ENCODE measurements at regions not wholly inside any gene's neighbourhood (a gene's known extent, or its start where the extent isn't known, plus 50 kb on each side); places are given as distances from the start of the nearest gene placed in this dataset.

DNA sequence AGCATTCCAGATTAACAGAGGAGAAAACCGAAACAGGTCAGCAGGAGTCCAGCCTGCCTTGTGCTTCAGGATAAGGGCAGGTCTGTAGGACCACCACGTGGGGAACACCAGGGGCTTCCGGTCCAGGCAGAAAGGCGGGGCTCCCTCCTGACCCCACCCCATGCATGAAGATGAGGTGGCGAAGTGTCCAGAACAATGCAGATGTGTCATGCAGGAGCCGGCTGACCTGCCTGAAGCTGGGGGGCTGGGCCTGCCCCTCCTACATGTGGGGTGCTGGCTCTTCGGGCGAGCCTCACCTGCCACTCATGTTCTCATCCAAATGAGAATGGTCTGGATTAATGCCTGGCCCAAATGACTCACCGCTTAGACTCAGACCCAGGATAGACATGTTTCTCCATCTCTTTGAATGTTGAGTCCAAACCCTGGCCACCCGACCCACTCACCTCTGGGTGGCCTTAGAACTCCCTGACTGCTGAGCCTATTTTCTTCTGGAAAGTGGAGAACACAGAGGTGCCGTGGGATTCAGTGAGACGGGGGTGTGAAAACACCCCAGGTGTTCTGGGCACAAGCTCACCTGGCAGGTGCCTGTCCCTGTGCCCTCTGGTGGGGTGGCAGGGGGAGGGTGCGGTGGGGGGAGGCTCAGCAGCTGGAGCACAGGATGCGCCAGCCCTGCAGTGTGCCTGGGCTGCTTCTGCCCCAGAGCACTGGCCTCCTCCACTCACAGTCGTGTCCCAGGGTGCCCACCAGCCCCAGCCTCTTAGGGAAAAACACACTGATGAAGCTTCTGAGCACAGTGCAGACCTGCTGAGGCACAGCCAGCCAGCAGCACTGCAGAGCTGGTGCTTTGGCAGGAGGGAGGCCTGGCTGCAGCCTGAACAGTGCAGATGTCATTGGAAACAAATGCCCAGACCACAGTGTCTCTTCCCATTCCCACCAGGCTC, 55.2 kb upstream of the GDF10 start:
- Mint-ChIP-seq H3K4me3 (no peak overlapping the region), H3K9me3 (no peaks in the 10 kb centered on the region), H3K36me3 (no peaks in the 10 kb centered on the region), H3K4me1 (peaks cover 14% of the 10 kb centered on the region), H3K27me3 (ENCODE audit: low read depth in 3 of 3) (peaks cover 2 to 7% (median 6%) of the 10 kb centered on the region in 3 donors), H3K27ac (no peak overlapping the region)
- no peak overlapping the region for H3K27ac ChIP-seq (ENCODE audit: low read depth in 1 of 2, low read length in 2 of 2)
- intact Hi-C loops (cut with micrococcal nuclease): no loop called here
- no peak overlapping the region for H3K9ac ChIP-seq (ENCODE audit: insufficient read depth, low read length, poor library complexity, severe bottlenecking)
- H3K4me1 ChIP-seq (ENCODE audit: control insufficient read depth in 1 of 2, insufficient read depth in 2 of 2, low read length in 2 of 2): peaks cover 4 to 8% of the 10 kb centered on the region in 2 donors
- no peaks in the 10 kb centered on the region for H3K79me2 ChIP-seq (ENCODE audit: insufficient read depth, low read length)
- no peaks in the 10 kb centered on the region for H3K27me3 ChIP-seq (ENCODE audit: control insufficient read depth in 2 of 2, insufficient read depth in 2 of 2, low read length in 2 of 2)
- H4K20me1 ChIP-seq (ENCODE audit: insufficient read depth, low read length): no peaks in the 10 kb centered on the region
- no peak for DNase-seq
- TF ChIP-seq, protein P1, sequence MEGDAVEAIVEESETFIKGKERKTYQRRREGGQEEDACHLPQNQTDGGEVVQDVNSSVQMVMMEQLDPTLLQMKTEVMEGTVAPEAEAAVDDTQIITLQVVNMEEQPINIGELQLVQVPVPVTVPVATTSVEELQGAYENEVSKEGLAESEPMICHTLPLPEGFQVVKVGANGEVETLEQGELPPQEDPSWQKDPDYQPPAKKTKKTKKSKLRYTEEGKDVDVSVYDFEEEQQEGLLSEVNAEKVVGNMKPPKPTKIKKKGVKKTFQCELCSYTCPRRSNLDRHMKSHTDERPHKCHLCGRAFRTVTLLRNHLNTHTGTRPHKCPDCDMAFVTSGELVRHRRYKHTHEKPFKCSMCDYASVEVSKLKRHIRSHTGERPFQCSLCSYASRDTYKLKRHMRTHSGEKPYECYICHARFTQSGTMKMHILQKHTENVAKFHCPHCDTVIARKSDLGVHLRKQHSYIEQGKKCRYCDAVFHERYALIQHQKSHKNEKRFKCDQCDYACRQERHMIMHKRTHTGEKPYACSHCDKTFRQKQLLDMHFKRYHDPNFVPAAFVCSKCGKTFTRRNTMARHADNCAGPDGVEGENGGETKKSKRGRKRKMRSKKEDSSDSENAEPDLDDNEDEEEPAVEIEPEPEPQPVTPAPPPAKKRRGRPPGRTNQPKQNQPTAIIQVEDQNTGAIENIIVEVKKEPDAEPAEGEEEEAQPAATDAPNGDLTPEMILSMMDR (IDR thresholded peaks at IDR 0.05): no peak
- 93% methylated on average over 11 of the region's 15 CpGs for WGBS (ENCODE audit: insufficient coverage)
- H3K4me3 ChIP-seq (replicated peaks in 1 of 3; ENCODE audit: low read depth in 2 of 3, low read length in 3 of 3): no peak overlapping the region
- no peak overlapping the region for H3K4me2 ChIP-seq (replicated peaks; ENCODE audit: extremely low read depth, low read length, poor library complexity, severe bottlenecking)
- H2AFZ ChIP-seq (ENCODE audit: insufficient read depth, low read depth, low read length, poor library complexity, severe bottlenecking): no peak overlapping the region
- H3K9me3 ChIP-seq (replicated peaks in 1 of 2; ENCODE audit: control insufficient read depth in 1 of 2, insufficient read depth in 1 of 2, low read length in 2 of 2): no peaks in the 10 kb centered on the region
- no peaks in the 10 kb centered on the region for H3K36me3 ChIP-seq (replicated peaks in 1 of 2; ENCODE audit: control insufficient read depth in 1 of 2, insufficient read depth in 2 of 2, low read length in 2 of 2)

DNA sequence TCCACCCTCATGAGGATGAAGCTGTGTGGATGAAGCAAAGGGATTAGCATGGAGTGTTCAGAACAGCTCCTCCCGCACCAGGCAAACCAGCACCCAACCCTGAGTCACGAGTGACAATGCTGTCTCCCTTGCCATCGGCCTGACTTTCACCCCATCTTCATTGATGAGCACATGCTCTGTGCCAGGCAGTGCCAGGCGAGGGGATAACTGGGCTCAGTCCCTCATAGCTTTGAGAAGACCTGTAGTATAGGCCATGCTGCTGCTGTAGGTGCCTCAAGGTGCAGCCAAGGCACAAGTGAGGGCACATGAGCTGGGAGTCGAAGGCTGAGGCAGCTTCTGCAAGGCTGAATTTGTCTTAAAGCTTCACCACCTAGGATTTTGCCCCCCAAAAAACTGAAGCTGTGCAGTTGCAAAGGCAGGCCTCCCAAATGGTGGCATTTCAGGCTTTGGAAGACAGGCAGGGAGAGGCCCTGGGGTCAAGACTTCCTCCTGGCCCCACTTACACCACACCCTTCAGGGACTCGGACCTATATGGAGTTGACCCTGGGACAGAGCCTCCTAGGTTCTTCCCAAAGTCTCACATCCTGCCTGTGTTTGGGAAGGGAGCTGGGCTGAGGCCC, 54.2 kb upstream of the GDF10 start:
- Histone ChIP-seq H3K79me2 (ENCODE audit: insufficient read depth, low read length) (no peaks in the 10 kb centered on the region), H2AFZ (ENCODE audit: insufficient read depth, low read depth, low read length, poor library complexity, severe bottlenecking) (no peak overlapping the region), H3K4me3 (replicated peaks in 1 of 3; ENCODE audit: low read depth in 2 of 3, low read length in 3 of 3) (no peak overlapping the region), H3K4me2 (replicated peaks; ENCODE audit: extremely low read depth, low read length, poor library complexity, severe bottlenecking) (no peak overlapping the region), H4K20me1 (ENCODE audit: insufficient read depth, low read length) (no peaks in the 10 kb centered on the region), H3K27ac (ENCODE audit: low read depth in 1 of 2, low read length in 2 of 2) (no peak overlapping the region), H3K9me3 (replicated peaks in 1 of 2; ENCODE audit: control insufficient read depth in 1 of 2, insufficient read depth in 1 of 2, low read length in 2 of 2) (no peaks in the 10 kb centered on the region), H3K9ac (ENCODE audit: insufficient read depth, low read length, poor library complexity, severe bottlenecking) (no peak overlapping the region), H3K4me1 (ENCODE audit: control insufficient read depth in 1 of 2, insufficient read depth in 2 of 2, low read length in 2 of 2) (peaks cover 4 to 8% of the 10 kb centered on the region in 2 donors), H3K36me3 (replicated peaks in 1 of 2; ENCODE audit: control insufficient read depth in 1 of 2, insufficient read depth in 2 of 2, low read length in 2 of 2) (no peaks in the 10 kb centered on the region), H3K27me3 (ENCODE audit: control insufficient read depth in 2 of 2, insufficient read depth in 2 of 2, low read length in 2 of 2) (no peaks in the 10 kb centered on the region)
- no peaks in the 10 kb centered on the region for H3K36me3 Mint-ChIP-seq
- H3K4me1 Mint-ChIP-seq: peaks cover 14% of the 10 kb centered on the region
- no peaks in the 10 kb centered on the region for H3K9me3 Mint-ChIP-seq
- H3K27me3 Mint-ChIP-seq (ENCODE audit: low read depth in 3 of 3): peaks cover 2 to 7% (median 6%) of the 10 kb centered on the region in 3 donors
- DNase-seq: no peak
- no peak overlapping the region for H3K27ac Mint-ChIP-seq
- H3K4me3 Mint-ChIP-seq: no peak overlapping the region
- WGBS (ENCODE audit: insufficient coverage): 100% methylated on average over 5 of the region's 6 CpGs
- intact Hi-C loops (cut with micrococcal nuclease): no loop called here
- TF ChIP-seq, protein P1 (IDR thresholded peaks at IDR 0.05): no peak
